ENCODE measurements at regions not wholly inside any gene's neighbourhood (a gene's known extent, or its start where the extent isn't known, plus 50 kb on each side); places are given as distances from the start of the nearest gene placed in this dataset.

- no peaks in the 10 kb centered on the region for H3K36me3 ChIP-seq (ENCODE audit: control insufficient read depth, insufficient read depth, low read length)
- no peaks in the 10 kb centered on the region for H3K27me3 ChIP-seq (ENCODE audit: control insufficient read depth, insufficient read depth, low read length)
- no peak overlapping the region for H3K9ac ChIP-seq (ENCODE audit: low read length)
- no peaks in the 10 kb centered on the region for H3K9me3 ChIP-seq (ENCODE audit: control insufficient read depth, insufficient read depth, low read depth, low read length)
- H3K27ac ChIP-seq (ENCODE audit: low read depth, low read length): no peak overlapping the region
- no peaks in the 10 kb centered on the region for H3K4me1 ChIP-seq (ENCODE audit: control insufficient read depth, insufficient read depth, low read length)
- H3K4me3 ChIP-seq (ENCODE audit: low read depth, low read length): no peak overlapping the region
These were observed 186.9 kb upstream of the CD180 start for GRCh38 chr5:67383451-67383850.

DNA sequence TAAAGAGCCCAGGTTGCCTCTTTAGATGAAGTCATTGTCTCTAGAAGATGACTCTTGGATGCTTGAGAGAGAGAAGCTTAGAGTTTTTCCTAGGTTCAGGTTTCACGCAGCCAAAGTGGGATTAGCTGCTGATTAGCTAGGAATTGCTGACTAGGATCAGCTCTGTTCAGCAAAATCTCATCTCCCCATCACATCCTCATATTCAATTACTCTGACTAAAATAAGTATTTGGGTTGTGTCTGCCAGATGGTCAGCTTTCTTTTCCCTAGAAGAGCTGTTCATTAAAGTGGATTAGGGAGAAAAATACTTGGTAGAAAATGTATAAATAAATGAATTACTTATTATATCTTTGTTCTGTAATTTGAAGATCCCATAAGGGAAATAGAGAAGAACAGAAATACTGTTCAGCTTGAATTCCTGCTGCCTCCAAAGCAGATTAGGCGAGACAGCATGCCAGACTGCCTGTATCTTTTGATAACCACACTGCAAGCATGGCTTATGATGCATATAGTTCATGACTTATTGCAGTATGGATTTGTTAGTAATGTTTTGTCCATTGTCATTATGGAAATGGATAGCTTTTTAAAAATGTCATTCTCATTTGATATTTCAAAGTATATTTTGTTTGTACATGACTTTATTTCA, 184.8 kb upstream of the CD180 start:
- no peaks in the 10 kb centered on the region for H3K27me3 ChIP-seq (ENCODE audit: control insufficient read depth, insufficient read depth, low read length)
- no peak overlapping the region for H3K4me3 ChIP-seq (ENCODE audit: low read depth, low read length)
- H3K9me3 ChIP-seq (ENCODE audit: control insufficient read depth, insufficient read depth, low read depth, low read length): no peaks in the 10 kb centered on the region
- H3K9ac ChIP-seq (ENCODE audit: low read length): no peak overlapping the region
- H3K27ac ChIP-seq (ENCODE audit: low read depth, low read length): no peak overlapping the region
- H3K36me3 ChIP-seq (ENCODE audit: control insufficient read depth, insufficient read depth, low read length): no peaks in the 10 kb centered on the region
- no peaks in the 10 kb centered on the region for H3K4me1 ChIP-seq (ENCODE audit: control insufficient read depth, insufficient read depth, low read length)

DNA sequence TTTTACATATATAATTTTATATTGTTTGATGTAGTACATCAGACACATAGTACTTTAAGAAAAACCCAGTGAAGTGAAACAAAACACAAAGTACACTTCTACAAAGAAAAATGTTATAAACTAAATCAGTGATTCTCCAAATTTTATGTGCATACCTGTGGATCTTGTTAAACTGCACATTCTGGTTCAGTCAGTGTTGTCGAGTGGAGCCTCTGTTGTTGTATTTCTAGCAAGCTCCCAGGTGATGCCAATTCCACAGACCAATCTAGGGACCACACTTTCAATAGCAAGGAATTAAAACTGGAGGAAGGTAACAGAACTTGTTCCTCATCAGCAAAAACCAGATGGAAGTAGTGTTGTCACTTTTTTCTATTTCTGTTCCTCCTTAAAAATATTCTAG, 183.8 kb upstream of the CD180 start:
- no peak overlapping the region for H3K4me3 ChIP-seq (ENCODE audit: low read depth, low read length)
- no peaks in the 10 kb centered on the region for H3K27me3 ChIP-seq (ENCODE audit: control insufficient read depth, insufficient read depth, low read length)
- H3K27ac ChIP-seq (ENCODE audit: low read depth, low read length): no peak overlapping the region
- no peaks in the 10 kb centered on the region for H3K9me3 ChIP-seq (ENCODE audit: control insufficient read depth, insufficient read depth, low read depth, low read length)
- no peak overlapping the region for H3K9ac ChIP-seq (ENCODE audit: low read length)
- H3K36me3 ChIP-seq (ENCODE audit: control insufficient read depth, insufficient read depth, low read length): no peaks in the 10 kb centered on the region
- no peaks in the 10 kb centered on the region for H3K4me1 ChIP-seq (ENCODE audit: control insufficient read depth, insufficient read depth, low read length)

- no peaks in the 10 kb centered on the region for H3K36me3 ChIP-seq (ENCODE audit: control insufficient read depth, insufficient read depth, low read length)
- no peaks in the 10 kb centered on the region for H3K4me1 ChIP-seq (ENCODE audit: control insufficient read depth, insufficient read depth, low read length)
- no peak overlapping the region for H3K27ac ChIP-seq (ENCODE audit: low read depth, low read length)
- H3K4me3 ChIP-seq (ENCODE audit: low read depth, low read length): no peak overlapping the region
- H3K9me3 ChIP-seq (ENCODE audit: control insufficient read depth, insufficient read depth, low read depth, low read length): no peaks in the 10 kb centered on the region
- H3K9ac ChIP-seq (ENCODE audit: low read length): no peak overlapping the region
- H3K27me3 ChIP-seq (ENCODE audit: control insufficient read depth, insufficient read depth, low read length): no peaks in the 10 kb centered on the region
These were observed 183.2 kb upstream of the CD180 start for GRCh38 chr5:67379753-67380152.

GRCh38 chr5:67378256-67378655, 181.7 kb upstream of the CD180 start:
- no peak overlapping the region for H3K27ac ChIP-seq (ENCODE audit: low read depth, low read length)
- H3K9ac ChIP-seq (ENCODE audit: low read length): no peak overlapping the region
- no peaks in the 10 kb centered on the region for H3K9me3 ChIP-seq (ENCODE audit: control insufficient read depth, insufficient read depth, low read depth, low read length)
- H3K36me3 ChIP-seq (ENCODE audit: control insufficient read depth, insufficient read depth, low read length): no peaks in the 10 kb centered on the region
- H3K4me3 ChIP-seq (ENCODE audit: low read depth, low read length): no peak overlapping the region
- H3K27me3 ChIP-seq (ENCODE audit: control insufficient read depth, insufficient read depth, low read length): no peaks in the 10 kb centered on the region
- H3K4me1 ChIP-seq (ENCODE audit: control insufficient read depth, insufficient read depth, low read length): no peaks in the 10 kb centered on the region

DNA sequence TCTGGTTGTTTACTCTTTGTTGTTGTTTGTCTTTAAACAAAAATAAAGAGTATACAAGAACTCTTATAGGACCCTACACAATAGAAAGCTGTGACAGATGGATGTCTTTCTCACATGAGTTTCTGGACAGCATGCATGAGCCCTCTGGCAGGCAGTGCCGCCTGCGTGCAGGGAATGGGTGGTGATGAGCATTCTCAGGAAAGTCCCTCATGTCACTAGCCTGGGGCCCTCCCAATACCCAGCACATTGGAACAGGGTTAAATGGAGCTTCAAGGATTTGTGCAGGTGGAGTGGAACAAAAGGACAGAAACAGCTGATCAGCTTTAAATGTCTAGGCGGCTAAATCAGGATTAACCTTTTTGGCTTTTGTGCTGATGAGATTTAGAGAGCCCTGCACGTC, 181.0 kb upstream of the CD180 start:
- Histone ChIP-seq H3K9me3 (ENCODE audit: control insufficient read depth, insufficient read depth, low read depth, low read length) (no peaks in the 10 kb centered on the region), H3K27ac (ENCODE audit: low read depth, low read length) (no peak overlapping the region)

GRCh38 chr5:67375606-67376005, 179.0 kb upstream of the CD180 start:
- no peak overlapping the region for H3K9ac ChIP-seq (ENCODE audit: low read length)
- no peaks in the 10 kb centered on the region for H3K4me1 ChIP-seq (ENCODE audit: control insufficient read depth, insufficient read depth, low read length)
- H3K36me3 ChIP-seq (ENCODE audit: control insufficient read depth, insufficient read depth, low read length): no peaks in the 10 kb centered on the region
- no peaks in the 10 kb centered on the region for H3K9me3 ChIP-seq (ENCODE audit: control insufficient read depth, insufficient read depth, low read depth, low read length)
- H3K27ac ChIP-seq (ENCODE audit: low read depth, low read length): no peak overlapping the region
- no peaks in the 10 kb centered on the region for H3K27me3 ChIP-seq (ENCODE audit: control insufficient read depth, insufficient read depth, low read length)
- H3K4me3 ChIP-seq (ENCODE audit: low read depth, low read length): no peak overlapping the region

More for the DNA sequence above, 181.0 kb upstream of the CD180 start:
- no peak overlapping the region for H3K9ac ChIP-seq (ENCODE audit: low read length)
- H3K36me3 ChIP-seq (ENCODE audit: control insufficient read depth, insufficient read depth, low read length): no peaks in the 10 kb centered on the region
- H3K4me1 ChIP-seq (ENCODE audit: control insufficient read depth, insufficient read depth, low read length): no peaks in the 10 kb centered on the region
- no peaks in the 10 kb centered on the region for H3K27me3 ChIP-seq (ENCODE audit: control insufficient read depth, insufficient read depth, low read length)
- no peak overlapping the region for H3K4me3 ChIP-seq (ENCODE audit: low read depth, low read length)

- no peak overlapping the region for H3K27ac ChIP-seq (ENCODE audit: low read depth, low read length)
- H3K9me3 ChIP-seq (ENCODE audit: control insufficient read depth, insufficient read depth, low read depth, low read length): no peaks in the 10 kb centered on the region
- H3K4me1 ChIP-seq (ENCODE audit: control insufficient read depth, insufficient read depth, low read length): no peaks in the 10 kb centered on the region
- no peaks in the 10 kb centered on the region for H3K27me3 ChIP-seq (ENCODE audit: control insufficient read depth, insufficient read depth, low read length)
- no peak overlapping the region for H3K9ac ChIP-seq (ENCODE audit: low read length)
- H3K36me3 ChIP-seq (ENCODE audit: control insufficient read depth, insufficient read depth, low read length): no peaks in the 10 kb centered on the region
- H3K4me3 ChIP-seq (ENCODE audit: low read depth, low read length): no peak overlapping the region
These were observed 177.8 kb upstream of the CD180 start for GRCh38 chr5:67374378-67374777.

DNA sequence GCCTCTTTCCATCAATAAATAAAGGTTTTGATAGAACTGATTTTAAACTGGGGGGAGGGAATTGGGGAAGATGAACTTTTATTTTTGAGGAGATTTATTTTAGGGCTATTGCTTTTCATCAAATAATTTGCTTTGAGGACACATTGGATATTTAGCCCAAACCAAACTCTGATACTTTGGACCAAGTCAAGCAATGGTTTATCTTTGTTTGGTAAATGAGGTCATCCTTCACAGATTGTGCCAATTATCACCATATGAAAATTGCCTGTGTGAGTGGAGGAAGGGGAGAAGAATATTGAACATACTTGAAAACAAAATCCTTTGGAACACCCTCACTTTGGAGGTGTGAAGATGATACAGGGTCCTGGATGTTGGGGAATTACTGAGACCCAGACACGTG, 176.9 kb upstream of the CD180 start:
- H3K4me3 ChIP-seq (ENCODE audit: low read depth, low read length): no peak overlapping the region
- no peak overlapping the region for H3K27ac ChIP-seq (ENCODE audit: low read depth, low read length)
- no peaks in the 10 kb centered on the region for H3K9me3 ChIP-seq (ENCODE audit: control insufficient read depth, insufficient read depth, low read depth, low read length)
- H3K4me1 ChIP-seq (ENCODE audit: control insufficient read depth, insufficient read depth, low read length): no peaks in the 10 kb centered on the region
- no peaks in the 10 kb centered on the region for H3K27me3 ChIP-seq (ENCODE audit: control insufficient read depth, insufficient read depth, low read length)
- H3K9ac ChIP-seq (ENCODE audit: low read length): no peak overlapping the region
- no peaks in the 10 kb centered on the region for H3K36me3 ChIP-seq (ENCODE audit: control insufficient read depth, insufficient read depth, low read length)

GRCh38 chr5:67372887-67373286, 176.3 kb upstream of the CD180 start:
- H3K4me1 ChIP-seq (ENCODE audit: control insufficient read depth, insufficient read depth, low read length): no peaks in the 10 kb centered on the region
- H3K9ac ChIP-seq (ENCODE audit: low read length): no peak overlapping the region
- H3K4me3 ChIP-seq (ENCODE audit: low read depth, low read length): no peak overlapping the region

GRCh38 chr5:67371924-67372323, 175.3 kb upstream of the CD180 start:
- Histone ChIP-seq H3K4me1 (ENCODE audit: control insufficient read depth, insufficient read depth, low read length) (no peaks in the 10 kb centered on the region), H3K27me3 (ENCODE audit: control insufficient read depth, insufficient read depth, low read length) (no peaks in the 10 kb centered on the region), H3K9ac (ENCODE audit: low read length) (no peak overlapping the region), H3K36me3 (ENCODE audit: control insufficient read depth, insufficient read depth, low read length) (no peaks in the 10 kb centered on the region), H3K4me3 (ENCODE audit: low read depth, low read length) (no peak overlapping the region), H3K27ac (ENCODE audit: low read depth, low read length) (no peak overlapping the region), H3K9me3 (ENCODE audit: control insufficient read depth, insufficient read depth, low read depth, low read length) (no peaks in the 10 kb centered on the region)

More at GRCh38 chr5:67372887-67373286, 176.3 kb upstream of the CD180 start:
- H3K27me3 ChIP-seq (ENCODE audit: control insufficient read depth, insufficient read depth, low read length): no peaks in the 10 kb centered on the region
- H3K9me3 ChIP-seq (ENCODE audit: control insufficient read depth, insufficient read depth, low read depth, low read length): no peaks in the 10 kb centered on the region
- no peaks in the 10 kb centered on the region for H3K36me3 ChIP-seq (ENCODE audit: control insufficient read depth, insufficient read depth, low read length)
- H3K27ac ChIP-seq (ENCODE audit: low read depth, low read length): no peak overlapping the region

Data from HUES6 (cell line).